ENCODE measurements at regions not wholly inside any gene's neighbourhood (a gene's known extent, or its start where the extent isn't known, plus 50 kb on each side); places are given as distances from the start of the nearest gene placed in this dataset.

- TF ChIP-seq, protein P1, sequence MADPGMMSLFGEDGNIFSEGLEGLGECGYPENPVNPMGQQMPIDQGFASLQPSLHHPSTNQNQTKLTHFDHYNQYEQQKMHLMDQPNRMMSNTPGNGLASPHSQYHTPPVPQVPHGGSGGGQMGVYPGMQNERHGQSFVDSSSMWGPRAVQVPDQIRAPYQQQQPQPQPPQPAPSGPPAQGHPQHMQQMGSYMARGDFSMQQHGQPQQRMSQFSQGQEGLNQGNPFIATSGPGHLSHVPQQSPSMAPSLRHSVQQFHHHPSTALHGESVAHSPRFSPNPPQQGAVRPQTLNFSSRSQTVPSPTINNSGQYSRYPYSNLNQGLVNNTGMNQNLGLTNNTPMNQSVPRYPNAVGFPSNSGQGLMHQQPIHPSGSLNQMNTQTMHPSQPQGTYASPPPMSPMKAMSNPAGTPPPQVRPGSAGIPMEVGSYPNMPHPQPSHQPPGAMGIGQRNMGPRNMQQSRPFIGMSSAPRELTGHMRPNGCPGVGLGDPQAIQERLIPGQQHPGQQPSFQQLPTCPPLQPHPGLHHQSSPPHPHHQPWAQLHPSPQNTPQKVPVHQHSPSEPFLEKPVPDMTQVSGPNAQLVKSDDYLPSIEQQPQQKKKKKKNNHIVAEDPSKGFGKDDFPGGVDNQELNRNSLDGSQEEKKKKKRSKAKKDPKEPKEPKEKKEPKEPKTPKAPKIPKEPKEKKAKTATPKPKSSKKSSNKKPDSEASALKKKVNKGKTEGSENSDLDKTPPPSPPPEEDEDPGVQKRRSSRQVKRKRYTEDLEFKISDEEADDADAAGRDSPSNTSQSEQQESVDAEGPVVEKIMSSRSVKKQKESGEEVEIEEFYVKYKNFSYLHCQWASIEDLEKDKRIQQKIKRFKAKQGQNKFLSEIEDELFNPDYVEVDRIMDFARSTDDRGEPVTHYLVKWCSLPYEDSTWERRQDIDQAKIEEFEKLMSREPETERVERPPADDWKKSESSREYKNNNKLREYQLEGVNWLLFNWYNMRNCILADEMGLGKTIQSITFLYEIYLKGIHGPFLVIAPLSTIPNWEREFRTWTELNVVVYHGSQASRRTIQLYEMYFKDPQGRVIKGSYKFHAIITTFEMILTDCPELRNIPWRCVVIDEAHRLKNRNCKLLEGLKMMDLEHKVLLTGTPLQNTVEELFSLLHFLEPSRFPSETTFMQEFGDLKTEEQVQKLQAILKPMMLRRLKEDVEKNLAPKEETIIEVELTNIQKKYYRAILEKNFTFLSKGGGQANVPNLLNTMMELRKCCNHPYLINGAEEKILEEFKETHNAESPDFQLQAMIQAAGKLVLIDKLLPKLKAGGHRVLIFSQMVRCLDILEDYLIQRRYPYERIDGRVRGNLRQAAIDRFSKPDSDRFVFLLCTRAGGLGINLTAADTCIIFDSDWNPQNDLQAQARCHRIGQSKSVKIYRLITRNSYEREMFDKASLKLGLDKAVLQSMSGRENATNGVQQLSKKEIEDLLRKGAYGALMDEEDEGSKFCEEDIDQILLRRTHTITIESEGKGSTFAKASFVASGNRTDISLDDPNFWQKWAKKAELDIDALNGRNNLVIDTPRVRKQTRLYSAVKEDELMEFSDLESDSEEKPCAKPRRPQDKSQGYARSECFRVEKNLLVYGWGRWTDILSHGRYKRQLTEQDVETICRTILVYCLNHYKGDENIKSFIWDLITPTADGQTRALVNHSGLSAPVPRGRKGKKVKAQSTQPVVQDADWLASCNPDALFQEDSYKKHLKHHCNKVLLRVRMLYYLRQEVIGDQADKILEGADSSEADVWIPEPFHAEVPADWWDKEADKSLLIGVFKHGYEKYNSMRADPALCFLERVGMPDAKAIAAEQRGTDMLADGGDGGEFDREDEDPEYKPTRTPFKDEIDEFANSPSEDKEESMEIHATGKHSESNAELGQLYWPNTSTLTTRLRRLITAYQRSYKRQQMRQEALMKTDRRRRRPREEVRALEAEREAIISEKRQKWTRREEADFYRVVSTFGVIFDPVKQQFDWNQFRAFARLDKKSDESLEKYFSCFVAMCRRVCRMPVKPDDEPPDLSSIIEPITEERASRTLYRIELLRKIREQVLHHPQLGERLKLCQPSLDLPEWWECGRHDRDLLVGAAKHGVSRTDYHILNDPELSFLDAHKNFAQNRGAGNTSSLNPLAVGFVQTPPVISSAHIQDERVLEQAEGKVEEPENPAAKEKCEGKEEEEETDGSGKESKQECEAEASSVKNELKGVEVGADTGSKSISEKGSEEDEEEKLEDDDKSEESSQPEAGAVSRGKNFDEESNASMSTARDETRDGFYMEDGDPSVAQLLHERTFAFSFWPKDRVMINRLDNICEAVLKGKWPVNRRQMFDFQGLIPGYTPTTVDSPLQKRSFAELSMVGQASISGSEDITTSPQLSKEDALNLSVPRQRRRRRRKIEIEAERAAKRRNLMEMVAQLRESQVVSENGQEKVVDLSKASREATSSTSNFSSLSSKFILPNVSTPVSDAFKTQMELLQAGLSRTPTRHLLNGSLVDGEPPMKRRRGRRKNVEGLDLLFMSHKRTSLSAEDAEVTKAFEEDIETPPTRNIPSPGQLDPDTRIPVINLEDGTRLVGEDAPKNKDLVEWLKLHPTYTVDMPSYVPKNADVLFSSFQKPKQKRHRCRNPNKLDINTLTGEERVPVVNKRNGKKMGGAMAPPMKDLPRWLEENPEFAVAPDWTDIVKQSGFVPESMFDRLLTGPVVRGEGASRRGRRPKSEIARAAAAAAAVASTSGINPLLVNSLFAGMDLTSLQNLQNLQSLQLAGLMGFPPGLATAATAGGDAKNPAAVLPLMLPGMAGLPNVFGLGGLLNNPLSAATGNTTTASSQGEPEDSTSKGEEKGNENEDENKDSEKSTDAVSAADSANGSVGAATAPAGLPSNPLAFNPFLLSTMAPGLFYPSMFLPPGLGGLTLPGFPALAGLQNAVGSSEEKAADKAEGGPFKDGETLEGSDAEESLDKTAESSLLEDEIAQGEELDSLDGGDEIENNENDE (IDR thresholded peaks at IDR 0.05; ENCODE audit: insufficient replicate concordance, low read length) = no peak
- TF ChIP-seq BRCA1 (IDR thresholded peaks at IDR 0.05; ENCODE audit: low read depth, low read length) (no peak), RBBP5 (IDR thresholded peaks at IDR 0.05; ENCODE audit: borderline replicate concordance, low read depth, low read length) (no peak), CEBPB (IDR thresholded peaks at IDR 0.05; ENCODE audit: low read depth, low read length) (no peak), TCF12 (IDR thresholded peaks at IDR 0.05; ENCODE audit: low read depth, low read length) (no peak), EGR1 (IDR thresholded peaks at IDR 0.05; ENCODE audit: borderline replicate concordance, low read depth, low read length) (no peak), FOSL1 (IDR thresholded peaks at IDR 0.05; ENCODE audit: insufficient read depth, low read depth, low read length) (no peak)
- TF ChIP-seq, protein P2, sequence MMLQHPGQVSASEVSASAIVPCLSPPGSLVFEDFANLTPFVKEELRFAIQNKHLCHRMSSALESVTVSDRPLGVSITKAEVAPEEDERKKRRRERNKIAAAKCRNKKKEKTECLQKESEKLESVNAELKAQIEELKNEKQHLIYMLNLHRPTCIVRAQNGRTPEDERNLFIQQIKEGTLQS (IDR thresholded peaks at IDR 0.05; ENCODE audit: insufficient read depth, low read depth, low read length) = no peak
Measured at GRCh38 chr2:65649811-65650589, 217.6 kb upstream of the SPRED2 start (continued).
